AG08395 (cell line): ENCODE measurements at regions not wholly inside any gene's neighbourhood (a gene's known extent, or its start where the extent isn't known, plus 50 kb on each side); places are given as distances from the start of the nearest gene placed in this dataset.
"Not testable (repeated sequence)": the region's sequence is repeated elsewhere in the genome, so short reads cannot be mapped to it uniquely, and the experiment has no call there.

Experiments
- DNase-seq: peaks from one replicate; pipeline ENCODE4 v3.0.0; 2012; ENCODE audit warnings: mixed read lengths, low spot score

- DNase-seq: peak; percentile 68
Measured at GRCh38 chr14:80055667-80056496, 155.4 kb downstream of the DIO2 start.

- no peak for DNase-seq
Measured at GRCh38 chr14:80055226-80055625, 156.1 kb downstream of the DIO2 start.

- no peak for DNase-seq
Measured at GRCh38 chr14:80054020-80054419, 157.3 kb downstream of the DIO2 start.

- DNase-seq: no peak
Measured at GRCh38 chr14:80049055-80049454, 162.2 kb downstream of the DIO2 start.

GRCh38 chr14:80047761-80048160 lies 163.5 kb downstream of the DIO2 start:
- DNase-seq: no peak

GRCh38 chr14:80037349-80037748 lies 174.0 kb downstream of the DIO2 start:
- DNase-seq: no peak

GRCh38 chr14:80024417-80024816 lies 186.9 kb downstream of the DIO2 start:
- DNase-seq: no peak

- not testable (repeated sequence) for DNase-seq
Measured at GRCh38 chr14:80018476-80018875, 192.8 kb downstream of the DIO2 start.

GRCh38 chr14:80017795-80018194 lies 193.5 kb downstream of the DIO2 start:
- no peak for DNase-seq

- DNase-seq: not testable (repeated sequence)
Measured at GRCh38 chr14:80010245-80010644, 201.1 kb downstream of the DIO2 start.

- no peak for DNase-seq
Measured at GRCh38 chr14:80005561-80005960, 205.7 kb downstream of the DIO2 start.

GRCh38 chr14:80004871-80005270 lies 206.4 kb downstream of the DIO2 start:
- no peak for DNase-seq

- no peak for DNase-seq
Measured at GRCh38 chr14:80003138-80003537, 208.2 kb downstream of the DIO2 start.

GRCh38 chr14:79997509-79998208 lies 213.6 kb downstream of the DIO2 start:
- DNase-seq: no peak

GRCh38 chr14:79992407-79993198 lies 218.7 kb downstream of the DIO2 start:
- DNase-seq: no peak

- no peak for DNase-seq
Measured at GRCh38 chr14:79991866-79992265, 219.4 kb downstream of the DIO2 start.

- no peak for DNase-seq
Measured at GRCh38 chr14:79989990-79990389, 221.3 kb downstream of the DIO2 start.

- DNase-seq: no peak
Measured at GRCh38 chr14:79986251-79986650, 225.1 kb downstream of the DIO2 start.

GRCh38 chr14:79972230-79972629 lies 239.1 kb downstream of the DIO2 start:
- DNase-seq: no peak

- DNase-seq: no peak
Measured at GRCh38 chr14:79971330-79971729, 240.0 kb downstream of the DIO2 start.

GRCh38 chr14:79967453-79967852 lies 243.9 kb downstream of the DIO2 start:
- DNase-seq: no peak

- DNase-seq: no peak
Measured at GRCh38 chr14:79967001-79967400, 244.3 kb downstream of the DIO2 start.

GRCh38 chr14:79965896-79966295 lies 245.4 kb downstream of the DIO2 start:
- no peak for DNase-seq
